Ovary (tissue), 3 donors: ENCODE measurements at regions not wholly inside any gene's neighbourhood (a gene's known extent, or its start where the extent isn't known, plus 50 kb on each side); places are given as distances from the start of the nearest gene placed in this dataset.

Source experiments
- CTCF ChIP-seq, 3 donors: fragments of 450-650 bp in 2 of 3; fragments of 200-600 bp in 1 of 3; IDR thresholded peaks; one replicate each; pipeline versions ENCODE4 v1.5.1 to v1.8.0; 2016 to 2022; ENCODE audit warnings: antibody characterized with exemption in 3 of 3, mild to moderate bottlenecking in 1 of 3
- EP300 ChIP-seq: sonication (generic); formaldehyde crosslinking; IDR thresholded peaks from one replicate; pipeline ENCODE4 v1.6.1; 2017; ENCODE audit warnings: antibody characterized with exemption
- POLR2A ChIP-seq: fragments of 450-650 bp; IDR thresholded peaks from one replicate; pipeline ENCODE4 v1.6.1; 2017; ENCODE audit warnings: antibody characterized with exemption, mild to moderate bottlenecking, moderate library complexity
- donor health status: DM: no; HTN: no; CAD: no.

- TF ChIP-seq CTCF (IDR thresholded peaks at IDR 0.05) = no peak
- TF ChIP-seq POLR2A = no peak
- no peak for TF ChIP-seq EP300
Observed at GRCh38 chr2:105168543-105168942, 73.0 kb upstream of the GPR45 start.
